Hematopoietic multipotent progenitor cell treated with erythropoietin and hydrocortisone succinate and interleukin-3 and kit ligand, for 8 days (in vitro differentiated cells): ENCODE measurements at regions not wholly inside any gene's neighbourhood (a gene's known extent, or its start where the extent isn't known, plus 50 kb on each side); places are given as distances from the start of the nearest gene placed in this dataset.
"Not testable (repeated sequence)": the region's sequence is repeated elsewhere in the genome, so short reads cannot be mapped to it uniquely, and the experiment has no call there.

ENCODE experiments used
- DNase-seq: peaks from one replicate; pipeline ENCODE4 v3.0.0-alpha.2; 2015

GRCh38 chr7:69393912-69394311, 204.4 kb upstream of the AUTS2 start:
- not testable (repeated sequence) for DNase-seq

DNA sequence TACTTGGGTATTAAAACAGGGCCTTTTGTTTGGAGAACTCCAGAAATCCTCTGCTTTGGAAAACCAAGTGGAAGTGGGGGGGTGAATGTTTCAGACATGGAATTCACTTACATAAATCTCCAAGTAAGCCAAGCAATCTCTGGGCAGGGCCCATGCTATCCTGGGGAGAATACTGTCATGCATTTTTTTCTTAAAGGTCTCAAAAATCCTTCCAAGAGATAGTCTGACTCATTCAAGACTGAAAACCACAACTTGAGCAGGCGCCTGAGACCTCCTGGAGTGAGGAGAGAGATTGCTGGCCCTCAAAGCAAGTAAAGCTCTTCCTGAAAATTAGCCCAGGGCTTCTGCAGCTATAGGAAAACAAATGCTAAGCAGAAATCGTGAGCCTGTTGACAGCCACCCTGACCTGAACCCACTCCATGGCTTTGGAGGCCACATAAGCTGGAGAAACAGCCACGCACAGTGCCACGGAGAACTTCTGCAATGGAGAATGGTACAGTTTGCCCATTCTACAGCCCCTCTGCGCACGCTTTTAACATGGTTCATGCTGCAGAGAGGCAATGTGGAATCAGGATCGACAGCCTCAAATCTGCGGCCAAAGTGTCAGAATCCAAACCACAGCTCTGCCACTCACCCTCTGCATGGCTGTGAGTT, 203.1 kb upstream of the AUTS2 start:
- DNase-seq: no peak

DNA sequence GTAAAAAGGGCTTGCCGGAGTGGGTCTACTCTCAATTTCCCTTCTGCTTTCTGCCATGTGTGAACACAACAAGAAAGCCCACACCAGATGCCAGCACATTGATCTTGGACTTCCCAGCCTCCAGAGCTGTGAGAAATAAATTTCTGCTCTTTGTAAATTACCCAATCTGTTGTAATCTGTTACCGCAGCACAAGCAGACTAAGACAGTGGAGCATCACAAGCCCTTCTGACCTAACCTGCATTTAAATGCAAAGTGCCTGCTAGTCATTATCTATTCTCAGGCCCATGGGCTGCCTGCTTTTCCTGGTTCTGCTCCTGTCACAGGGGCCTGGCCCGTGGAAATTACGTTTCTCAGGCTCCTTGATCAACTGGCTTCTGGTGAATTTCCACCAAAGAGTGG, 199.3 kb upstream of the AUTS2 start:
- DNase-seq: no peak

DNA sequence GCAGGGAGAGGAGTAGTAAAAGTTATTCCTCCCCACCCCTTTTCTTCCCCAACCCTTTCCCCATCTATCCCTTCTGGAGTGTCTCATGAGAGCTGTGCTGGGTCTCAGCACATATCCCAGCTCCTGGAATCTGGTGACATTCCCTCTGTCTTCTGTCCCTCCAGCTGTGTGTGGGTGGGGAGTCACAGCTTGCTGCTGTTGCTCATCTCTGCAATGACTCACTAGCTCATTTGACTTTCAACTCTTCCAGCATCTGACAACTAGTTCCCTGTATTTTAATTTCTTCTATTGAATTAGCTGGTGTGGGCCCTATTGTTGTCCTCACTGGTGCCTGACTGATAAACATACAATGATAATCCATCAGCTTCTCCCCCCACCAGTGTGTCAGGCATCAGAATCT, 198.9 kb upstream of the AUTS2 start:
- DNase-seq: no peak

DNA sequence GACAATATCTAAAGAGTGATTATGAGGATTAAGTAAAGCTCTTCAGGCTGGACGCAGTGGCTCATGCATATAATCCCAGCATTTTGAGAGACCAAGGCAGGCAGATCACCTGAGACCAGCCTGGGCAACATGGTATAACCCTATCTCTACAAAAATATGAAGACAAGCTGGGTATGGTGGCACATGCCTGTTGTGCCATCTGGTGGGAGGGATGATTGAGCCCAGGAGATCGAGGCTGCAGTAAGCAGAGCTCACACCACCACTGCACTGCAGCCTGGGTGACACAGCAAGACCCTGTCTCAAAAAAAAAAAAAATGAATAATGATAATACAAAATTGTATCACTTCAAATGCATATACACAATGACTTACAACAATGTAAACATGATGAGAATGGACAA, 195.6 kb upstream of the AUTS2 start:
- DNase-seq: no peak

DNA sequence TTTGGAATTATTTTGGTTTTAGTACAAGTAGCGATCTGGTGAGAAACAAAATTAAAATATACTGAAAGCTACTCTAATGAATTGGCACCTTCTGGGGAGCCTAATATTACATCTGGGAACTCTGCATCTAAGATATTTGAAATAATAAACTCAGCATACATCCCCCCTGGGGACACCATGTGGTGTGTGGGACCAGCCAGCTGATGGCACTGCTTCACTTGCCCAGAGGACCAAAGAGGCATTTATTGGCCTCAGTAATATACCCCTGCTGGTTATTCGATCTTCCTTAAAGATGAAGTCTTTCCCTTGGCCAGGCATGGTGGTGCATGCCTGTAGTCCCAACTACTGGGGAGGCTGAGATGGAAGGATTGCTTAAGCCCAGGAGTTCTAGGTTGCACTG, 195.1 kb upstream of the AUTS2 start:
- DNase-seq: peak; percentile 64

GRCh38 chr7:69411018-69411417, 187.3 kb upstream of the AUTS2 start:
- DNase-seq: no peak

- DNase-seq: no peak
These were observed 186.8 kb upstream of the AUTS2 start for GRCh38 chr7:69411466-69411865.

GRCh38 chr7:69412331-69413146, 185.7 kb upstream of the AUTS2 start:
- DNase-seq: peak; percentile 90

DNA sequence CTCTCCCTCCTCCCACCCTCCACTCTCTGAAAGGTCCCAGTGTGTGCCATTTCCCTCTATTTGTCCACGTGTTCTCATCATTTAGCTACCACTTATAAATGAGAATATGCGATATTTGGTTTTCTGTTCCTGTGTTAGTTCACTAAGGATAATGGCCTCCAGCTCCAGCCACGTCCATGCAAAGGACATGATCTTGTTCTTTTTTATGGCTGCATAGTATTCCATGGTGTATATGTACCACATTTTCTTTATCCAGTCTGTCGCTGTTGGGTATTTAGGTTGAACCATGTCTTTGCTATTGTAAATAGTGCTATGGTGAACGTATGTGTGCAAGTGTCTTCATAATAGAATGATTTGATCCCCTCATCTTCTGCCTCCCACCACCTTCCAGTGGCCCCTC, 183.7 kb upstream of the AUTS2 start:
- DNase-seq: no peak

DNA sequence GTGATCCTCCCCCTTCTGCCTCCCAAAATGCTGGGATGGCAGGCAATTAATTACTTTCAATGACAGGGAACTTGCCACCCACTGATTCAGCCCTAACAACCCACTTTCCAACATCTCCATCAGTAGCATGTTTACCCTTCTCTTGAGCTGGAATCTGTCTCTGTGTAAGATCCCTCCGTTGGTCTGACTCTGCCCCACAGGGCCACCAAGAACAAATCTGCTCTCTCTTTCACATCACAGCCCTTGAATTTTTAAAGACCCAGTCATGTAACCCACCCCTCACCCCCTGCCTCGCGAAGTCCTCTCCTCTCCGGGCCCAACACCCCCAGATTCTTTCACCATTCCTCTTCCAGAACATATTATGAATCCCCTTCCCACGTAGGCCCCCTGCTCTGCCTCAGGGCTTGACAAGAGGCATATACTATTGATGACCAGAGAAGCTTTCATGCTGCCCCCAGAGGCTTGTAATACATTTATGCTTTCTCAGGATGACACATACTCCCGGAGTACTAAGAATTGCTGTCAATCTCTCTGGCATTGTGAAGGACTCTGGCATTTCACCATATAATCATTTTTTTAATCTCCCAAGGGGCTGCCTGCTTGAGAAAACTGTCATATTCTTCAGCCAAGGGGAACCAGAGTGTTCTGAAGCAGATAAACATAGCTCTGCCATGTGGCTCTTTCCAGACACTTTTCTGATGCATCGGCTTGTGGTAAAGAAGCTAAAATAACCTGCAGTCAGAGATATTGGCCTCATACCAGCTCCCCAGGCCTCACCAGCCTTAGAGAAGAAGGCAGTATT, 179.2 kb upstream of the AUTS2 start:
- DNase-seq: peak; percentile 92

- DNase-seq: peak; percentile 47
These were observed 178.3 kb upstream of the AUTS2 start for GRCh38 chr7:69419934-69420333.

GRCh38 chr7:69422574-69422985, 175.7 kb upstream of the AUTS2 start:
- peak; percentile 89 for DNase-seq

DNA sequence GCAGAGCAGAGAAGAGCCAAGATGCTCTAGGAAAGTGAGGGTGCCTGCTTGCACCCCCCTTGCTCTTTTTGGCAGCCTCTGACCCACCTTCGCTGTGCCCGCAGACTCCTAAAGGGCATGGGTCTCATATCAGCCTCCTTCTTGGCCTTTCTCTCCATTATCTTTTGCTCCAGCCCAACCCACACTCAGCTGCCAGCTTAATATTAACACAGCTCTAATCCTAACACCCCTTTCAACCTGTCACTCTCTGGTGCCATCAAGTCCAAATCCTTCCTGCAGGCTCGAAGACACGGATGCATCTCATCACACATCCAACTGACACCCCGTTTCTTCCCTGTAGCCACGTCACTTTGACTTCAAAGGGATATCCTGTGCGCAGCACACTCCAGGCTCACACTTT, 171.6 kb upstream of the AUTS2 start:
- peak; percentile 51 for DNase-seq

GRCh38 chr7:69428089-69428488, 170.2 kb upstream of the AUTS2 start:
- DNase-seq: no peak

GRCh38 chr7:69429911-69430383, 168.3 kb upstream of the AUTS2 start:
- DNase-seq: no peak

DNA sequence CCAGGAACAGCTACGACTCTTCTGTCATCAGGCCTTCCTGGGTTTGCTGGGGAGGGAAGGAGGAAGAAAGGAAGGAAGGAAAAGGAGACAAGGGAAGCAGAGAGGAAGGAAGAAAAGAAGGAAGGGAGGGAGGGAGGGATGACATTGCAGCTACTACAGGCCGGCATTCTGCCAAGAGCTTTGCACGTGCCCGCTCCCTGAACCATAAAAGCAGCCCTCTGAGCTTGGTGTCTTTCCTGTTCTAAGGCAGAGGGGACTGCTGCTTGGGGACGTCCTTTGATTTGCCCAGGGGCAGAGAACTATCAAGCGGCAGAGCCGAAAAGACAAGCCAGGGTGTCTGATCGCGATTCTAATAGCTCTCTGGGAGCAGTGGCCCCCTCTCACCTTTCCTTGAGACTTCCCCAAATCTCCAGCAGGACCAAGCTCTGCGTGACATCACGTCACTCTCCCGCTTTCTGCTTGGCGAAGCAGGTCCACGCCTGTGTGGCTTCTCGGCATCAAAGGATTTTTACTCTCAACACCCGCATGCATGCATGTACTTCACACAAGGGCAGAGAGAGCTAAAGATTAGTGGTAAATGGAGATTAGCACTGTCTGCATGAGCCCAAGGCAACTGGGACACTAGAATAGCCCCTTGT, 167.8 kb upstream of the AUTS2 start:
- DNase-seq: peak; percentile 61

DNA sequence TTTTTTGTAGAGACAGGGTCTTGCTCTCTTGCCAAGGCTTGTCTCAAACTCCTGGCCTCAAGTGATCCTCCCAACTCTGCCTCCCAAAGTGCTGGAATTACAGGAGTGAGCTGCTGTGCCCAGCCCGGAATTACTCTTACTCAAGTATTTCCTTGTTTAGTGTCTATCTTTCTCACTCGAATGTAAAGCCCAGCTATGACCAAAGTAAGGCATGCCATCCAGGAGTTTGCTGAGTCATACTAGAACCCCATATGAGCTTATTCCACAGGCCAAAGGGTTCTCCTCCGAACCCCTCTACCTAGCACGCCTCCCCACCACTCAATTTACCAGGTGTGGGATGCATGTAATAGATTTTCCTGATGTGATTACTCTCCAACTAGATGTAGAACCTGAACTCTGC, 166.6 kb upstream of the AUTS2 start:
- DNase-seq: no peak

- not testable (repeated sequence) for DNase-seq
These were observed 166.0 kb upstream of the AUTS2 start for GRCh38 chr7:69432276-69432675.

- DNase-seq: no peak
These were observed 165.2 kb upstream of the AUTS2 start for GRCh38 chr7:69433081-69433480.

GRCh38 chr7:69434398-69434815, 163.9 kb upstream of the AUTS2 start:
- DNase-seq: no peak

DNA sequence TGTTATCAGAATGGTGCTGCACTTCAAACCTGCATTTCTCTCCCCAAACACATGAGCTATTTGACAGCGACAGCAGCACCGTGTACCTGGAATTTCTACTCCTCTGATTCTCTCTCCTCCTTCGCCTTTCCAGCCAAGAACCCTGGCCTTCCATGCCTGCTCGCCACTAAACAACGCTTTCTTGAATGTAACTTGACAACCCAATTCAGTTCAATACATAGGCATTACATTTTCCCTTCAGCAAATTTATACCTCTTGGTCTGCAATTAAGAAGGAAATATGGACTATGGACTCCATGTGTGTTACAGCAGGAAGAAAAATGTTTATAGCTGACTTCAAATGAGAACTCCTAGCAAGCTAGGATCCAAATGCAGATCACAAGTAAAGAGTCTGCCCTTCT, 162.6 kb upstream of the AUTS2 start:
- no peak for DNase-seq

DNA sequence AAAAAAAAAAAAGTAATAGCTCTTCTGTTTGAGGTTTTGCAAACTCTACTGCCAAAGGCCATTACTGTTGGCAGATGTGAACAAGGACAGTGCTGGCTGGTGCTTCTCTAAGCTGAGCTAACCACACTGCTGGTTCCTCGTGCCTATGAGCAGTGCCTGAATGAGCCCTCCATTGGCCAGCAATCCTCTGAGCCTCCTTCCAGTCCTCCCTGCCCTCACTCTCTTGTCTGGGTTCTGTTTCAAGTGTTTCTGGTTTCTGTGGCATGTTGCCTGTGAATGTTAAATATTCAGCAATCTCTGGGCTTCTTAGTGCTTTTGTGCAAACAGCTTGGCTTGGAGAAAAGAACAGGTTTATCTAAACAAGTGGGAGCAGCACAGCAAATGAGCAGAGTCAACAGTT, 161.3 kb upstream of the AUTS2 start:
- no peak for DNase-seq
